ENCODE measurements at regions not wholly inside any gene's neighbourhood (a gene's known extent, or its start where the extent isn't known, plus 50 kb on each side); places are given as distances from the start of the nearest gene placed in this dataset.

DNA sequence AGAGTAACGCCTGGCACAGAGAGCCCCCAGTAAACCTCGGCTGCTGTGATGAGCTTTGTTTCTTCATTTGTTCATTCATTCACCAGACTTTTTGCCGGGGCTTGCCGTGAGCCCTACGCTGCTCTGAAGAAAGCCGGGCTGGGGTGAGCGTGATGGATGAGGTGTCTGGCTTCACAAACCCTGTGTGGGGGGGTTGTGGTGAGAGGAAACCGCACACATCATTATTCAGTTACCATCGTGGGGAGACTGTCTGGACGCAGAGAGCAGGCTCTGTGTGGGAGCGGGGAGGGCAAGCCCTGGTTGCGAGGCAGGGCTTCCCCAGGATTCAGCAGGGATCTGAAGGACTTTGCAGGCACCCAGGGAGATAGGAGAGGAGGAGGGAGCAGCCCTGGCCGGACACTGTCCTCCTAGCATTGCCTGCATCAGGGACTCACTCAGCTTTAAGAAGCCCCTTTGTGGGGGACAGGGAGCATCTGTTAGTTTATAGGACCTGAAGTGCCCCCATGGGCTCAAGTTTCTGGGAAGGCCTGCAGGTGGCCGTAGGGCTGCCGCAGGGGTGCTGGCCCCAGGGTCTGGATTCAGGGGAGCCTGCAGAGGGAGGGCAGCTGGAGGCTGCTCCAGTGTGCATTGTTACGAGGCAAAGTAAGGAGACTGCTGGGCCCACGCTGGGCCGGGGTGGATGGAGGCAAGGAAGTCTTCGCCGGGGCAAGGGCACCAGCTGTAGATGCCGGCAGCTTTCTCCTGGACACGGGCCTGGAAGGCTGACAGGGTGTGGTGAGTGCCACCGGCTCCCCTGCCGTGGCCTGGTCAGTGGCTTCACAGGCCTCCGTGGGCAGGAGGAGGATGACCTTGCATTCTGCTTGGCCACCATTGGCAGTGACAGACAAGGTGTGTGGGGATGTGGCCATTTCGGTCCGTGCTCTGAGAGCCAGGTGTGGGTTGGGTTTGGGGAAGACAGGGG lies 334.5 kb downstream of the SEC14L1 start:
- no peaks in the 10 kb centered on the region for H3K27me3 ChIP-seq
- H3K4me1 ChIP-seq, result peaks cover 58 to 79% of the 10 kb centered on the region in 2 donors
- peak overlapping the region; percentile 74 to 85 for H3K27ac ChIP-seq
- no peak overlapping the region for H3K4me3 ChIP-seq
- no peak for DNase-seq (ENCODE audit: low spot score in 2 of 2)
- H3K36me3 ChIP-seq, result no peaks in the 10 kb centered on the region
- no peak for TF ChIP-seq POLR2A (IDR thresholded peaks at IDR 0.05)
- intact Hi-C loops (cut with DNase I; ENCODE audit: low total_unique reads), result no loop called here
- H3K9me3 ChIP-seq, result no peaks in the 10 kb centered on the region

DNA sequence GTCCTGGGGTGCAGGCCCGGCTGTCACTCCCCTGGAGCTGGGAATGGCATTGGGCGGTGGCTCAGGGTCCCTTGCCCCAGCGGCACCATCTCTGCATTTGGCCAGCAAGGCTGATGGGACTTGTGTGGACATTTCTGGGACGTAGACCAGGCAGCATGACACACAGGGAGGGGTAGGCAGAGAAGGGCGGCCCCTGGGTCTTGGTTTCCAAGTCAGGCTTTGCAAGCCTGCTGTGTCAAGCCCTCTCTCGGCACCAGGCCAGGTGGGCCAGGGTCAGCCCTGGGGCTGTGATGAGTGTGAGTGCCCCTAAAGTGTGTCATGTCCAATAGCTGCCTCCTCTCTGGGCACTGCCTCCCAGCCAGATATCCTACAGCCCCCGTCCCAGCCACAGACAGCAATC lies 335.2 kb downstream of the SEC14L1 start:
- Histone ChIP-seq H3K27me3 (no peaks in the 10 kb centered on the region), H3K4me1 (peaks cover 62 to 79% of the 10 kb centered on the region in 2 donors), H3K36me3 (no peaks in the 10 kb centered on the region), H3K4me3 (no peak overlapping the region), H3K27ac (peak overlapping the region; percentile 74 to 85), H3K9me3 (no peaks in the 10 kb centered on the region)
- intact Hi-C loops (cut with DNase I; ENCODE audit: low total_unique reads), result no loop called here
- DNase-seq (ENCODE audit: low spot score in 2 of 2), result no peak
- TF ChIP-seq POLR2AphosphoS5 (IDR thresholded peaks at IDR 0.05) (no peak), POLR2A (IDR thresholded peaks at IDR 0.05) (no peak)
- TF ChIP-seq, protein P1, sequence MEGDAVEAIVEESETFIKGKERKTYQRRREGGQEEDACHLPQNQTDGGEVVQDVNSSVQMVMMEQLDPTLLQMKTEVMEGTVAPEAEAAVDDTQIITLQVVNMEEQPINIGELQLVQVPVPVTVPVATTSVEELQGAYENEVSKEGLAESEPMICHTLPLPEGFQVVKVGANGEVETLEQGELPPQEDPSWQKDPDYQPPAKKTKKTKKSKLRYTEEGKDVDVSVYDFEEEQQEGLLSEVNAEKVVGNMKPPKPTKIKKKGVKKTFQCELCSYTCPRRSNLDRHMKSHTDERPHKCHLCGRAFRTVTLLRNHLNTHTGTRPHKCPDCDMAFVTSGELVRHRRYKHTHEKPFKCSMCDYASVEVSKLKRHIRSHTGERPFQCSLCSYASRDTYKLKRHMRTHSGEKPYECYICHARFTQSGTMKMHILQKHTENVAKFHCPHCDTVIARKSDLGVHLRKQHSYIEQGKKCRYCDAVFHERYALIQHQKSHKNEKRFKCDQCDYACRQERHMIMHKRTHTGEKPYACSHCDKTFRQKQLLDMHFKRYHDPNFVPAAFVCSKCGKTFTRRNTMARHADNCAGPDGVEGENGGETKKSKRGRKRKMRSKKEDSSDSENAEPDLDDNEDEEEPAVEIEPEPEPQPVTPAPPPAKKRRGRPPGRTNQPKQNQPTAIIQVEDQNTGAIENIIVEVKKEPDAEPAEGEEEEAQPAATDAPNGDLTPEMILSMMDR (IDR thresholded peaks at IDR 0.05), result no peak

DNA sequence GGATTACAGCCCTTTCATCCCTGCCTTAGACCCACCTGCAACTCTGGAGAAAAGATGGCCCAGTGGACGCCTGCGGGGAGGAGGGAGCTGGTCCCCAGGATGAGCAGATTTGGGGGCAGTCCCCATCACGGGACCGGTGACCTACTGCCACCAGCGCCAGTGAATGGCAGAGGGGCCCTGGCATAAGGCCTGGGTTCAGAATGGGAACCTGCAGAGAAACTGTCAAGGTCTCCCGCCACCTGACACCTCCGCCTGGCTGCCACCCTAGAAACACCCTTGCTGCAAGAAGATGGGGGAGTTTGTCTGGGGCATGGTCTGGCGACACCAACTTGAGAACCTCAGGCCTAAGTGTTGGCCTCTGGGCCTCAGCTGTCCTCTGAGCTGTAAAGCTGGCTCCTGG lies 335.7 kb downstream of the SEC14L1 start:
- TF ChIP-seq POLR2AphosphoS5 (IDR thresholded peaks at IDR 0.05), result no peak
- TF ChIP-seq POLR2A (IDR thresholded peaks at IDR 0.05), result no peak
- TF ChIP-seq, protein P1 (IDR thresholded peaks at IDR 0.05), result no peak
- intact Hi-C loops (cut with DNase I; ENCODE audit: low total_unique reads), result no loop called here
- H3K4me1 ChIP-seq, result peaks cover 57 to 74% of the 10 kb centered on the region in 2 donors

DNA sequence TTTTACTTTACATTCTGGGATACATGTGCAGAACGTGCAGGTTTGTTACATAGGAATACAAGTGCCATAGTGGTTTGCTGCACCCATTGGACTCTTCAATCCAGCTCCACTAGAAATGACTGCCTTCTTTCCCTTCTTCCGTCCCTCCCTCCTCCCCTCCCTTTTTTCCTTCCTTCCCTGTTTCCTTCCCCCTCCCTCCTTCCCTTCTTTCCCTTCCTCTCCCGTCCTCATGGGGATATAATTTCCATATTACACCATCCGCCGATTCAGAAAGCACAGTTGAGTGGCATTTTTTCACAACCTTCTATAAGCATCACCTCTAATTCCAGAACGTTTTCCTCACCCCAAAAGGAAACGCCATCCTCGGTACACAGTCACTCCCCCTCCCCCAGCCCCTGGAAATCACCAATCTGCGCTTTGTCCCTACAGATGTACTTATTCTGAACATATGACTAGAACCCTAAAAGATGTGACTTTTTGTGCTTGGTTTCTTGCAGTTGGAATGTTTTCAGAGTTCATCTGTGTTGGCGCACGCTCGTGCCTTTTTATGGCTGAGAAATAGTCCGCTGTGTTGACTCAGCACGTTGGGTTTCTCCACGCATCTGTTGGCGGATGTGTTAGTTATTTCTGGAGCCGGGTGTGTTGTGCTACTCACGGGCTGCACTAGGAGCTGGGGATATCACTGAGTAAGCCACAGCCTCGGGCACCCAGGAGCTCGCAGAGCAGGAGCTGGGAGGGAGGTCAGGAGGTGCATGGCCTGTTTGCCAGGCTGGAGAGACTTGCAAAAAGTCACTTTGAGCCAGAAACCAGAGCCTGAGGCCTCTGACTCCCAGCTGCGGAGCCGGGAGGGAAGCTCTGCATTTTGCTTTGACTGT lies 336.4 kb downstream of the SEC14L1 start:
- Histone ChIP-seq H3K27ac (peak overlapping the region; percentile 74 to 85), H3K4me1 (peaks cover 55 to 68% of the 10 kb centered on the region in 2 donors), H3K36me3 (peaks cover 1% of the 10 kb centered on the region), H3K9me3 (no peaks in the 10 kb centered on the region), H3K4me3 (peak overlapping the region in 1 of 3 donors; percentile 39), H3K27me3 (no peaks in the 10 kb centered on the region)
- peak; percentile 67 to 77 for DNase-seq (ENCODE audit: low spot score in 2 of 2)
- TF ChIP-seq POLR2A (IDR thresholded peaks at IDR 0.05) (no peak), POLR2AphosphoS5 (IDR thresholded peaks at IDR 0.05) (peak; percentile 47 to 56 (median 50))
- TF ChIP-seq, protein P1 (IDR thresholded peaks at IDR 0.05), result peak in 1 of 3 donors; percentile 5
- intact Hi-C loops (cut with DNase I; ENCODE audit: low total_unique reads), result no loop called here

More for the DNA sequence above, 335.7 kb downstream of the SEC14L1 start:
- no peaks in the 10 kb centered on the region for H3K9me3 ChIP-seq
- H3K27ac ChIP-seq, result peak overlapping the region; percentile 74 to 85
- no peaks in the 10 kb centered on the region for H3K27me3 ChIP-seq
- no peak for DNase-seq (ENCODE audit: low spot score in 2 of 2)
- no peak overlapping the region for H3K4me3 ChIP-seq
- no peaks in the 10 kb centered on the region for H3K36me3 ChIP-seq

DNA sequence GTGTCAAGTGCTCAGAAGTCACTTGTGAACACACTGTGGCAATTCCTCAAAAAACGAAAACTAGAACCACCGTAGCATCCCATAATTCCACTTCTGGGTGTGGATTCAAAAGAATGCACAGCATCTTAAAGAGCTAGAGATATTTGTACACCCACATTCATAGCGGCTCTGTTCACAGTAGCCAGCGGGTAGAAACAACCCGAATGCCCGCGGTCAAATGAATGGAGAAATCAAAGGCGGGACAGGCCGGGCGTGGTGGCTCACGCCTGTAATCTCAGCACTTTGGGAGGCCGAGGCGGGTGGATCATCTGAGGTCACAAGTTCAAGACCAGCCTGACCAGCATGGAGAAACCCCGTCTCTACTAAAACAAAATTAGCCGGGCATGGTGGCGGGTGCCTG lies 337.5 kb downstream of the SEC14L1 start:
- intact Hi-C loops (cut with DNase I; ENCODE audit: low total_unique reads), result no loop called here
- DNase-seq (ENCODE audit: low spot score in 2 of 2), result no peak
- peaks cover 4% of the 10 kb centered on the region for H3K36me3 ChIP-seq
- H3K4me3 ChIP-seq, result no peak overlapping the region
- peaks cover 45 to 57% of the 10 kb centered on the region in 2 donors for H3K4me1 ChIP-seq
- no peaks in the 10 kb centered on the region for H3K27me3 ChIP-seq
- TF ChIP-seq, protein P1 (IDR thresholded peaks at IDR 0.05), result no peak
- TF ChIP-seq POLR2AphosphoS5 (IDR thresholded peaks at IDR 0.05) (no peak), POLR2A (IDR thresholded peaks at IDR 0.05) (no peak)
- H3K9me3 ChIP-seq, result no peaks in the 10 kb centered on the region
- peak overlapping the region; percentile 59 to 74 for H3K27ac ChIP-seq

Measured in breast epithelium (tissue), 4 donors.